ENCODE measurements at regions not wholly inside any gene's neighbourhood (a gene's known extent, or its start where the extent isn't known, plus 50 kb on each side); places are given as distances from the start of the nearest gene placed in this dataset.

DNA sequence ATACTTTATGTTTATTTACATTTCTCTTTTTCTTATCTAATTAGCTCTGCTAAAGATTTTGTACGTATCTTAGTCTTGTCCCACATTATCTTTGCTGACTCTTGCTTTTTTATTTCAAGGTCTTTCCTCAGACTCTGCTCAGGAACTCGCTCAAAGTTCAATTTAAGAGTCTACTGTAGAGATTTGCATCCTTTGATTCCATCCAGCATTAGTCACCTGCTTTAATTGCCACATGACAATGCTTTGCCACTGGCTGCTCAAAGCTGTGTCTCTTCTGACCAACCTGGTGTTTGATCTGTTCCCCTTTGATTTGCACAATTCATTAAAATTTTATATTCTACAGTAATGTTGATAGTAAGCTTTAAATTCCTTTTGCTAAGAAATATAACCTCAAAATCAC, 157.9 kb upstream of the FREM2 start:
- no peak for TF ChIP-seq CTCF (IDR thresholded peaks at IDR 0.05)
- no peak for TF ChIP-seq USF1 (IDR thresholded peaks at IDR 0.05; ENCODE audit: borderline replicate concordance, low read depth)
- TF ChIP-seq JUND (IDR thresholded peaks at IDR 0.05): no peak
- TF ChIP-seq POLR2AphosphoS5 (IDR thresholded peaks at IDR 0.05; ENCODE audit: low read depth, low read length): no peak
- no peak for TF ChIP-seq TAF1 (IDR thresholded peaks at IDR 0.05; ENCODE audit: borderline replicate concordance, low read depth, low read length)
- TF ChIP-seq YY1 (IDR thresholded peaks at IDR 0.05; ENCODE audit: low read depth): no peak
- no peak for TF ChIP-seq TCF12 (IDR thresholded peaks at IDR 0.05)
- TF ChIP-seq SIN3A (IDR thresholded peaks at IDR 0.05; ENCODE audit: borderline replicate concordance, low read depth, low read length): no peak
- no peak for TF ChIP-seq GABPA (IDR thresholded peaks at IDR 0.05; ENCODE audit: low read depth)
- TF ChIP-seq FOXJ3 (CRISPR knock-in tag; IDR thresholded peaks at IDR 0.05): no peak
- TF ChIP-seq MXI1 (IDR thresholded peaks at IDR 0.05; ENCODE audit: low read depth, low read length): no peak
- no peak for TF ChIP-seq RXRA (IDR thresholded peaks at IDR 0.05; ENCODE audit: borderline replicate concordance, low read depth)
- no peak for TF ChIP-seq MEF2A (IDR thresholded peaks at IDR 0.05; ENCODE audit: borderline replicate concordance, low read depth)
- no peak for TF ChIP-seq FOXM1 (IDR thresholded peaks at IDR 0.05; ENCODE audit: low read depth)

Data from SK-N-SH (cell line).